ENCODE measurements at regions not wholly inside any gene's neighbourhood (a gene's known extent, or its start where the extent isn't known, plus 50 kb on each side); places are given as distances from the start of the nearest gene placed in this dataset.

- no peak for DNase-seq (ENCODE audit: low read depth in 2 of 2)
These were observed 131.6 kb upstream of the TMEM72 start for GRCh38 chr10:44779511-44779910.

- DNase-seq (ENCODE audit: low read depth in 2 of 2), result no peak
These were observed 130.7 kb upstream of the TMEM72 start for GRCh38 chr10:44780426-44780825.

- no peak for DNase-seq (ENCODE audit: low read depth in 2 of 2)
These were observed 130.0 kb upstream of the TMEM72 start for GRCh38 chr10:44781131-44781530.

- no peak for DNase-seq (ENCODE audit: low read depth in 2 of 2)
These were observed 124.8 kb upstream of the TMEM72 start for GRCh38 chr10:44786286-44786850.

- no peak for DNase-seq (ENCODE audit: low read depth in 2 of 2)
These were observed 123.6 kb upstream of the TMEM72 start for GRCh38 chr10:44787480-44788075.

- DNase-seq (ENCODE audit: low read depth in 2 of 2), result no peak
These were observed 122.7 kb upstream of the TMEM72 start for GRCh38 chr10:44788147-44789129.

- no peak for DNase-seq (ENCODE audit: low read depth in 2 of 2)
These were observed 118.9 kb upstream of the TMEM72 start for GRCh38 chr10:44792119-44792775.

- no peak for DNase-seq (ENCODE audit: low read depth in 2 of 2)
These were observed 111.2 kb upstream of the TMEM72 start for GRCh38 chr10:44799966-44800365.

- no peak for DNase-seq (ENCODE audit: low read depth in 2 of 2)
These were observed 109.5 kb upstream of the TMEM72 start for GRCh38 chr10:44801383-44802327.

- no peak for DNase-seq (ENCODE audit: low read depth in 2 of 2)
These were observed 107.3 kb upstream of the TMEM72 start for GRCh38 chr10:44803862-44804261.

GRCh38 chr10:44804661-44805060, 106.5 kb upstream of the TMEM72 start:
- DNase-seq (ENCODE audit: low read depth in 2 of 2), result no peak

- DNase-seq (ENCODE audit: low read depth in 2 of 2), result no peak
These were observed 105.5 kb upstream of the TMEM72 start for GRCh38 chr10:44805466-44806210.

- no peak for DNase-seq (ENCODE audit: low read depth in 2 of 2)
These were observed 104.2 kb upstream of the TMEM72 start for GRCh38 chr10:44806950-44807349.

GRCh38 chr10:44807451-44807850, 103.7 kb upstream of the TMEM72 start:
- DNase-seq (ENCODE audit: low read depth in 2 of 2), result no peak

GRCh38 chr10:44809647-44810046, 101.5 kb upstream of the TMEM72 start:
- DNase-seq (ENCODE audit: low read depth in 2 of 2), result no peak

GRCh38 chr10:44811072-44811471, 100.1 kb upstream of the TMEM72 start:
- DNase-seq (ENCODE audit: low read depth in 2 of 2), result no peak

- no peak for DNase-seq (ENCODE audit: low read depth in 2 of 2)
These were observed 97.9 kb upstream of the TMEM72 start for GRCh38 chr10:44813201-44813600.

- DNase-seq (ENCODE audit: low read depth in 2 of 2), result no peak
These were observed 96.2 kb upstream of the TMEM72 start for GRCh38 chr10:44814929-44815328.

GRCh38 chr10:44818041-44818649, 93.0 kb upstream of the TMEM72 start:
- DNase-seq (ENCODE audit: low read depth in 2 of 2), result no peak

GRCh38 chr10:44818701-44819127, 92.4 kb upstream of the TMEM72 start:
- DNase-seq (ENCODE audit: low read depth in 2 of 2), result no peak
